ENCODE measurements at regions not wholly inside any gene's neighbourhood (a gene's known extent, or its start where the extent isn't known, plus 50 kb on each side); places are given as distances from the start of the nearest gene placed in this dataset.
"Not testable (repeated sequence)": the region's sequence is repeated elsewhere in the genome, so short reads cannot be mapped to it uniquely, and the experiment has no call there.

DNA sequence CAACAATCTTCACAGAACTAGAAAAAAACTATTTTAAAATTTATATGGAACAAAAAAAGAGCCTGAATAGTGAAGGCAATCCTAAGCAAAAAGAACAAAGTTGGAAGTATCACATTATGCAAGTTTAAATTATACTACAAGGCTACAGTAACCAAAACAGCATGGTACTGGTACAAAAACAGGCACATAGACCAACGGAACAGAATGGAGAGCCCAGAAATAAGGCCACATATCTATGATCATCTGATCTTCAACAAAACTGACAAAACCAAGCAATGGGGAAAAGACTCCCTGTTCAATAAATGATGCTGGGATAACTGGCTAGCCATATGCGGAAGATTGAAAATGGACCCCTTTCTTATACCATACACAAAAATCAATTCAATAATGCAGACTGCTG lies 74.4 kb upstream of the RTN4 start:
- H2AFZ ChIP-seq (ENCODE audit: low read length); H3K4me1 ChIP-seq (ENCODE audit: control insufficient read depth, extremely low read depth, insufficient read depth, low read length); H3K27ac ChIP-seq (ENCODE audit: insufficient read depth, low read length); H3K36me3 ChIP-seq (ENCODE audit: control insufficient read depth, insufficient read depth, low read length); H3K27me3 ChIP-seq (ENCODE audit: control insufficient read depth, insufficient read depth, low read length); DNase-seq (ENCODE audit: low read depth in 2 of 2); H3K9me3 ChIP-seq (ENCODE audit: control insufficient read depth, insufficient read depth, low read depth, low read length); H3K79me2 ChIP-seq (ENCODE audit: control insufficient read depth, insufficient read depth, low read length); H3K4me3 ChIP-seq (replicated peaks in 1 of 4; ENCODE audit: control extremely low read depth in 1 of 4, insufficient read depth in 1 of 4, low read depth in 3 of 4, low read length in 4 of 4); H3K9ac ChIP-seq (ENCODE audit: insufficient read depth, low read length); H3K4me2 ChIP-seq (ENCODE audit: extremely low read depth, insufficient read depth, low read length); H4K20me1 ChIP-seq (ENCODE audit: control insufficient read depth, extremely low read depth, insufficient read depth, low read length): not testable (repeated sequence)

DNA sequence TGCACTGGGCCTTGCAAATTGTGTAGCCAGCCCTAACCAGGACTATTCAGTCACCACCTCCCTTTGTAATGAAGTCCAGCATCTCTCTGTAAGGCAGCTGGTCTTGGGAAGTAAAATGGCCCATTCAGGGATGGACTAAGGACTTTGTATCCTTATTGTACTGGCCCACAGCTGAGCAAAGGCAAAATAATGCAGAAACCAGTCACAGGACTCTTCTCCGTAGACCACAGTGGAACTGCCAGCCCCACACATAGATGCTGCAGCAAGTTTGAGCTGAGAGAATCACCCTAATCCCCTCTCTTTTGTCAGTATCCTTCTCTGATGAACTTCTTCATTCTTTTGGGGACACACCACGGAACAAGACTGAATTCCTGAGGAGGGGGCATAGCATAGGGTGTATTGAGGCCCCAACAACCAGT lies 73.6 kb upstream of the RTN4 start:
- Histone ChIP-seq H2AFZ (ENCODE audit: low read length) (no peak overlapping the region), H3K4me1 (ENCODE audit: control insufficient read depth, extremely low read depth, insufficient read depth, low read length) (peaks cover 8% of the 10 kb centered on the region), H3K27me3 (ENCODE audit: control insufficient read depth, insufficient read depth, low read length) (no peaks in the 10 kb centered on the region), H3K9me3 (ENCODE audit: control insufficient read depth, insufficient read depth, low read depth, low read length) (no peaks in the 10 kb centered on the region), H3K4me3 (replicated peaks in 1 of 4; ENCODE audit: control extremely low read depth in 1 of 4, insufficient read depth in 1 of 4, low read depth in 3 of 4, low read length in 4 of 4) (no peak overlapping the region), H3K4me2 (ENCODE audit: extremely low read depth, insufficient read depth, low read length) (no peak overlapping the region), H4K20me1 (ENCODE audit: control insufficient read depth, extremely low read depth, insufficient read depth, low read length) (no peaks in the 10 kb centered on the region), H3K79me2 (ENCODE audit: control insufficient read depth, insufficient read depth, low read length) (no peaks in the 10 kb centered on the region), H3K9ac (ENCODE audit: insufficient read depth, low read length) (no peak overlapping the region), H3K27ac (ENCODE audit: insufficient read depth, low read length) (no peak overlapping the region), H3K36me3 (ENCODE audit: control insufficient read depth, insufficient read depth, low read length) (no peaks in the 10 kb centered on the region)
- no peak for DNase-seq (ENCODE audit: low read depth in 2 of 2)
- TF ChIP-seq, protein P1, sequence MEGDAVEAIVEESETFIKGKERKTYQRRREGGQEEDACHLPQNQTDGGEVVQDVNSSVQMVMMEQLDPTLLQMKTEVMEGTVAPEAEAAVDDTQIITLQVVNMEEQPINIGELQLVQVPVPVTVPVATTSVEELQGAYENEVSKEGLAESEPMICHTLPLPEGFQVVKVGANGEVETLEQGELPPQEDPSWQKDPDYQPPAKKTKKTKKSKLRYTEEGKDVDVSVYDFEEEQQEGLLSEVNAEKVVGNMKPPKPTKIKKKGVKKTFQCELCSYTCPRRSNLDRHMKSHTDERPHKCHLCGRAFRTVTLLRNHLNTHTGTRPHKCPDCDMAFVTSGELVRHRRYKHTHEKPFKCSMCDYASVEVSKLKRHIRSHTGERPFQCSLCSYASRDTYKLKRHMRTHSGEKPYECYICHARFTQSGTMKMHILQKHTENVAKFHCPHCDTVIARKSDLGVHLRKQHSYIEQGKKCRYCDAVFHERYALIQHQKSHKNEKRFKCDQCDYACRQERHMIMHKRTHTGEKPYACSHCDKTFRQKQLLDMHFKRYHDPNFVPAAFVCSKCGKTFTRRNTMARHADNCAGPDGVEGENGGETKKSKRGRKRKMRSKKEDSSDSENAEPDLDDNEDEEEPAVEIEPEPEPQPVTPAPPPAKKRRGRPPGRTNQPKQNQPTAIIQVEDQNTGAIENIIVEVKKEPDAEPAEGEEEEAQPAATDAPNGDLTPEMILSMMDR (conservative IDR thresholded peaks at IDR 0.05 in 1 of 2, IDR thresholded peaks at IDR 0.05 in 1 of 2; ENCODE audit: low read depth in 1 of 2, low read length in 2 of 2), result no peak
- no peak for TF ChIP-seq EZH2 (IDR thresholded peaks at IDR 0.05; ENCODE audit: low read length, missing control alignments)

DNA sequence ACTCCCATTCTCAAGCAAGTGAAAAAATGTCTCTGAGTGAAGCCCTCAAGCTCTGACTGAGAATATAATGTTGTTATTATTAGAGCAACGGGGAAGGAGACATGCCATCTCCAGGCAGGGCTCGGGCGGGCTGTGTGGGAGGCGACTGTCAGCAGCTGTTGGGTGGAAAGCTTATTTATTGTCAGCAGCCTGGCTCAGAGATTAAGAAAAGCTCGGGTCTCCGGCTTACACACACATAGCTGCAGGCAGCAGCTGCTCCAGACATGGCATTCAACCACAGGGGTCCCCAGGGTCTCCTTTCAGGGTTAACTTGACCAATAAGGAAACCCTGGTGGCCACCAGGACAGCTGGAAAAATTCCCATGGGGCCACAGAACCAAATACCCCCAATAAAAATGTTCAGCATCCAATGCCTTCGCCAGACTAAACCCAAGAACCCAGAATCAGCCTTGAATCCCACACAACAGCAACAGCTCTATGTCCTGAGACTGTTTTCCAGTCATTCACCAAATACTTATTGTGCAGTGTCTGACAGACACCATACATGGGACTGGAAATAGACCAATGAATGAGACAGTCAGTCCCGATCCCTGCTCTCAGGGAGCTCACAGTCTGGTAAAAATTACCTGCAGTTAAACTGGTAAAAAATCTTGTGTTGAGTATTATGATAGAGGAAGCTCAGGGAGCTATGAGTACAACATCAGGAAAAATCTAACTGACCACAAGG lies 70.5 kb upstream of the RTN4 start:
- Histone ChIP-seq H3K4me1 (ENCODE audit: control insufficient read depth, extremely low read depth, insufficient read depth, low read length) (peaks cover 9% of the 10 kb centered on the region), H3K79me2 (ENCODE audit: control insufficient read depth, insufficient read depth, low read length) (no peaks in the 10 kb centered on the region), H3K4me3 (replicated peaks in 1 of 4; ENCODE audit: control extremely low read depth in 1 of 4, insufficient read depth in 1 of 4, low read depth in 3 of 4, low read length in 4 of 4) (no peak overlapping the region), H4K20me1 (ENCODE audit: control insufficient read depth, extremely low read depth, insufficient read depth, low read length) (no peaks in the 10 kb centered on the region), H3K9ac (ENCODE audit: insufficient read depth, low read length) (no peak overlapping the region), H3K36me3 (ENCODE audit: control insufficient read depth, insufficient read depth, low read length) (no peaks in the 10 kb centered on the region), H3K27ac (ENCODE audit: insufficient read depth, low read length) (peak overlapping the region; percentile 2), H3K9me3 (ENCODE audit: control insufficient read depth, insufficient read depth, low read depth, low read length) (no peaks in the 10 kb centered on the region), H3K4me2 (ENCODE audit: extremely low read depth, insufficient read depth, low read length) (peak overlapping the region; percentile 17), H3K27me3 (ENCODE audit: control insufficient read depth, insufficient read depth, low read length) (no peaks in the 10 kb centered on the region), H2AFZ (ENCODE audit: low read length) (peak overlapping the region; percentile 36)
- TF ChIP-seq, protein P1 (conservative IDR thresholded peaks at IDR 0.05 in 1 of 2, IDR thresholded peaks at IDR 0.05 in 1 of 2; ENCODE audit: low read depth in 1 of 2, low read length in 2 of 2), result no peak
- TF ChIP-seq EZH2 (IDR thresholded peaks at IDR 0.05; ENCODE audit: low read length, missing control alignments), result no peak
- DNase-seq (ENCODE audit: low read depth in 2 of 2), result peak; percentile 51 to 66
